DMS153 treated with DMSO at 0.1 percent for 48 hours (cell line): ENCODE measurements at regions not wholly inside any gene's neighbourhood (a gene's known extent, or its start where the extent isn't known, plus 50 kb on each side); places are given as distances from the start of the nearest gene placed in this dataset.

Source experiments
- DNase-seq: peaks from one replicate; lab custom pipeline; 2025; ENCODE audit not compliant: unreplicated experiment; lab: John Stamatoyannopoulos, UW

DNA sequence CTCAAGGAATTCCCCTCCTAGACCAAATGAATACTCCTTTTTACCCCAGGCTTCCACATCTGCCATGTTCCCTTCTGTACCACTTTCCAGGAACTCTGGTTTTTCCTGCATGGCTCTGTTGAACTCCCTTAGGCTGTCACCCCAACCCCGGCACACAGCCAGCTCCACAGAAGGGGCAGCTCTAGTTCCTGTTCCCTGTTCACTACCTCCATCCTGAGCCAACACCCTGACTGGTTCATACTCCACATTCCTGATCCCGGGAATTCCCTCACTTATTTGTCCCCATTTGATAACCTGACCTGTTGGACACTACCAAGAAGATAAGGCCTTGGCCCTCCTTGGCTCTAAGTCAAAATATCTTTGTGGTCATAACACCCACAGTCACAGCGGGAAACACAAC lies 280.9 kb upstream of the RAB6C start:
- no peak for DNase-seq

DNA sequence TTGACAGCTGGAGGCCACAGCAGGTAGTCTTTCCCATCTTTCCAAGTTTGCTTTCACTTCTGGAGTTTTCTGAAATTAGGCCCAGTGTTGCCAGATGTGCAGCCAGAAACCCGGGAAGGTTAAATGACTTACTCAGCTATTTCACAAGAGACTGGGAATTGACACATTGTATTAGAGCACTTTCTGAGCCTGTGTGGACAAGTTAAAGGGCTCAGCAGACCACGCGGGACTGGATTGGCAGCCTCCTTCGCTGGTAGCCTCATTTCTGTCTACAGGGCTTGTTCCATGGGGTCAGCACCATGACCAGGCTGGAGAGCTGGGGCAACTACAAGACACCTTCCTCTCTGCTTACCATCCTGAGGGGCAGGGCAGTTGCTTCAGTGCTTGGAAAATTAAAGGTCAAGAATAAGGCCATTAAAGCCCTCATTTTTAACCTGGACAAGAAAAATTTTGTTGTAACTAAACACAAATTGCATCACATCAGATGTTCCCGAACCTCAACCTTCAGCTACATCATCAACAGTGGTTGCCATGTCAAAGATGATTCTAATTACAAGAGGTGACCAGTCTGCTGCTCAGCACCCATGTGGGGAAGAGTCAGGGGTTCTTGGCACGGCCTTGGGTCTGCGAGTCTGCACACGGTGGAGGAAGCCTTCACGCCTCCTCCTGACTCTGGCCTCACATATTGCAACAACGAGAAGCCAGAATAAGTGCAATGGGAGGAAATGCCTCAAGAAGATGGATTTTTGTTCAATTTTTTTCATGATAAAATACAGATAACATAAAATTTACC lies 279.5 kb upstream of the RAB6C start:
- no peak for DNase-seq

DNA sequence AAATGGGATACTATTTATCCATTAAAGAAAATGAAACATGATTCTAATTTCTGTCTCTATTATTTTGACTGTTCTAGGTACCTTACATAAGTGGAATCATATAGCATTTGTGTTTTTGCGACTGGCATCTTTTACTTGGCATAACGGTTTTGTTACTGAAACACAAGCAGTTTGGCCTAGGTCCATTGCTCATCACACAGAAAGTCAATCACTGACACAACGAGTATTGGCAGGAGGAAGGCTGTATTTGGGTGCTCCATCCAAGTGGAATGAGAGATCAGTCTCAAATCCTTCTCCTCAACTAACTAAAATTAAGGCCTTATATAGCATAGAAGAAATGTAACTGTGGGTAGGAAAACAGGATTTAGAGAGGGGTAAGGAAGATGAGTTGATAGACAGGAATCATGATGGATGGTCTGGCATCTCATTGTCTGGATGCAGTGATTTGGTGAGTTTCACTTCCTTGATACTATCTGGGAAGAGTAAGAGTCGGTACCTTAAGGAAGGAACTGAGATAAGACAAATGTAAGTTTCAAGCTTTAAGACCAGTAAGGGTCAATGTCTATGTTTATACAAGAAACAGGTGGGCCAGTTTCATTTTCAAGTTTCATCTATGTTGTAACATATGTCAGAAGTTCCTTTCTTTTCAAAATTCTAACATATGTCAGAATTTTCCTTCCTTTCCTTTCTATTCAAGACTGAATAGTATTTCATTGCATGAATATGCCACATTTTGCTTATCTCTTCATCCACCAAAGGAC lies 276.9 kb upstream of the RAB6C start:
- no peak for DNase-seq

- DNase-seq: no peak
Measured at GRCh38 chr2:129705085-129705484, 274.4 kb upstream of the RAB6C start.

DNA sequence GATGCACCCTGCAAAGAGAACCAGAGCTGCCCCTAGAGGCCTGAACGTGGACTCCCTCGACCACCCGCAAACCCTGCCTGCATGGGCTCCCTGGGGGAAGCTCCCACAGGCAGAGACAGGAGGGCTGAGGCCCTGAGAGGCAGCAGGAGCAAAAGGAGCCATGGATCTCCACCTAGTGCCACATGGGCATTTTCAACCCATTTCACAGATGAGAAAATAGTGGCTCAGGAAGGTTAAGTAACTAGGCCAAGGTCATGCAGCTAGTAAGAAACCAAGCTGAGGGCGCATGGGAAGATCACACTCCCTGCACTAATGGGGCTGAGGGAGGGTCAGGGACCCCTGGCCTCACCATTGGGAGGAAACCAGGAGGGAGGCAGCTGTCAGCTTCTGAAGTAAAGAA lies 271.7 kb upstream of the RAB6C start:
- DNase-seq: no peak

GRCh38 chr2:129708221-129708967 lies 271.1 kb upstream of the RAB6C start:
- no peak for DNase-seq

DNA sequence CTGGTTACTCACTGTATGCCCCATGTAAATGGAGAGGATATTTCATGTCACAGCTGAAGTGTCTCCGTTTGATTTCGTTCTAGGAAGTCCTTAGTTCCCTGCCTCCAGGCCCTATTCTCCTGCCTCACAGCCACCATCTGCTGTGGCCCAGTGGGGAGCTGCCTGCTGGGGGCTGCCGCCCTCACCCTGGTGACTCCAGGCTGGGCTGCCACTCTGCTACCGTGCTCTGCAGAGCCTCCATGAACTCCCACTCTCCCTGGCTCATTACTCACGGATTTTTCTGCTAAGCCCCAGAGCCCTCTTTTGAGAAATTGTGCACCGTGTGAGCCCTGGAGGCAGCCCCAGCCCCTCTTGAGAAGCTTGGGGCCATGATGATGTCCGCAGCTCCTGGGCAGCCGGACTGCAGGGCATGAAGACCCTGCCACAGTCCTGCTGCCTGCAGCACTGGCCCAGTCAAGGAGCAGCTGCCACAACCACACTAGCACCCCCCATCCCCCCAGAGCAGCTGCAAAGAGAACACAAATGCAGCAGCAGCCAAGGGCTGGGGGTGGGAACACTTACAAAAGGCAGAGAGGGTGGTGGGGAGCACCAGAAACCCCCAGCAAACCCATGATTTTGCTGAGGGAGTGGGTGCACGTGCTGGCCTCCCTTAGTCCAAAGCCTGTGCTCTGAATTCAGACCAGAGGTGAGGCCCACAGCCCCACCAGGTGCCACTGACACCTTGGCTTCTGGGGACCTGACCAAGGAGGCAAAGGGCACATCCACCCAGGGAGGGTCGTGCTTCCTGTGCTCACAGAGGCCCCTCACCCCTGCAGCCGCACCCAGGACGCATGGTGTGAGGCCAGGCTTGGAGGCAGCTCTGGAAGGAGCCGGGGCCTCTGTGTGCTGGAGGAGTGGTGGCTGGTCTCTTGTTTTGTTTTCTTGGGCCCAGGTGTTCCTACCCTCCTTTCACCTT lies 270.2 kb upstream of the RAB6C start:
- no peak for DNase-seq

- DNase-seq: peak; percentile 33
Measured at GRCh38 chr2:129709956-129710598, 269.4 kb upstream of the RAB6C start.

- no peak for DNase-seq
Measured at GRCh38 chr2:129710670-129711495, 268.6 kb upstream of the RAB6C start.

DNA sequence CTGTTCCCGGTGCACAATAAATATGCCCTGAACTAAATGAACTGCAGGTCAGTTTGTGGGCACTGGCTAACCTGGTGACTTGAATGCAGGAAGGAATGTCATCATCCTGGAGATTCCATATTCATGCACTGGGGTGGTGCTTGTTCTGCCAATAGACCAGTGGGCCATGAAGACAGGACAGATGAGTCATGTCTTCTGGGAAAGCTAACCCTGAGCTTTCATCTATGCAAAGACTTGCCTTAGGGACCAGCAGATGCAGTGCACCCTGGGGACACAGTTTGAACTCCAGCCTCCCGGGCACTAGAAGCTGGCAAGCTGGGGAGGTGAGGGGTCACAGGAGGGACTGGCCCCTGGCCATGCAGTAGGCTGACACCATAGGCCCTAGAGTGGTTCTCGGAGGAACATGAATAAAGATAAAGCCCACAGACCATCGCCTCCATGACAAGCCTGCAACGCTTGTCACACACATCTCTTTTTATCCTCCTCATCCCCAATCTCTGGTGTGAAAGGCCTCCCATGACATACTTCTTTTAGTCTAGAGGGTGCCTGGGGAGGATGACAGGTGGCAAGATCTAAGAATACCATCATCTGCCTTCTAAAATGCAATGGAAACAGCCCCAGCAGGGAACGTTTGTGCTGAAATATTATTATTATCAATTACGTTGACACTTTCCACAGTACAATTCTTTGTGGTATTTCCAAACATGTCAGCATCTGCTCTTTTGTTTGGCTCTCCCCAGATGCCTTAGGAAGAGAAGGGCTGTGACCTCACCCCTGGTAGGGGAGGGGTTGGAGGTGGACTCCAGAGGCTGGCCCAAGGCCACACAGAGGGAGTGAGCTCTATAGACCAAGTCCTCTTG lies 267.4 kb upstream of the RAB6C start:
- DNase-seq: no peak

- DNase-seq: no peak
Measured at GRCh38 chr2:129712676-129712985, 266.8 kb upstream of the RAB6C start.

- no peak for DNase-seq
Measured at GRCh38 chr2:129713337-129713736, 266.1 kb upstream of the RAB6C start.

DNA sequence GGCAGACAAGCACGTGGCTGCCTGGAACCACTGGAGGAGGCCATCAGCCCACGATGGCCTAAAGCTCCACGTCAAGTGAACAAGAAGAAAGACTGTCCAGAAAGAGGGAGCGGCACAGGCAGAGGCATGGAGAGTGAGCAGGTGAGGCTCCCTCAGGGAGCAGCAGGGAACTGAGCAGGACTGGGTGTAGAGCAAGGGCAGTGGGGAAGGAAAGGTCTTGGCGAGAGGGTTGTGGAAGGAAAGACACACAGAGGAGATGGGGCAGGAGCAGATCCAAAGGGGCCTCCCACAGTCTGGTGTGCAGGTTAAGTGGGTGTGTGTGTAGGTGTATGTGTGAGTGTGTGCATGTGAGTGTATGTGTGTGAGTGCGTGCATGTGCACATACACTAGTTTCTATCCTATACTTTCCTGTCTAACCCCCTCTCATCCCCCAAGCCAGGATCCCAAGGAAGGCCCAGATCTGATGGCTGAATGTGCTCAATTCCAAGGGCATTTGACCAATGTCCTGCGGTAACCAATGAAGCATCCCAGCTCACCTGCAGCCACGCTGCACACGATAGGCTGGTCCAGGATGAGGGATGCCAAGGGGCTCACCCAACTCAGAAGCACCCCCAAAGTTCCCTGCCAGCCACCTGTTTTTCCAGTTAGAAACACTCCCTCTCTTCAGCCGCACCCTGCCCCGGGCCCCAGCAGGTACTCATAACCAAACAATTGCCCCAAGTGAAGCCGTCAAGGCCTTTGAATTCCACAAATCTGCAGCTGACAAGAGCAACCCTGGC lies 262.5 kb upstream of the RAB6C start:
- no peak for DNase-seq

GRCh38 chr2:129717560-129718130 lies 261.8 kb upstream of the RAB6C start:
- DNase-seq: no peak

GRCh38 chr2:129719335-129719734 lies 260.1 kb upstream of the RAB6C start:
- no peak for DNase-seq

DNA sequence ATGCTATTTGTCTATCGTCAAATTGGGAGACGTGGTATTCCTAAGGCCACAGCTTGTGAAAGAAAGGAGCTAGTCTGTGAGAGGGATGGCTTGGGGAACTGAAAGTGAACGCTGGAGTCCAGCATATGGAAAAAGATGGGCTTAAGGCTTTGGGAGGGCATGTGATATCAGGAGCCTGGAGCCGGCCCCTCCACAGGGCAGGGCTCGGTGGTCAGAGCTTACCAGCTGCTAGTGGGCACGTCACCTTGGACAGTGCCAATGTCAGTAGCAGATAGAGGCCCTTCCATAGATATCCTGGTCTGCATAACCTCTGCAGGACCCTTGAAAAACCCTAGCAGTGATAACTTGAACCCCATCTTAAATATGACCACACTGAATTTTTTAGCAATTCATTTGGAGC lies 259.1 kb upstream of the RAB6C start:
- DNase-seq: no peak

DNA sequence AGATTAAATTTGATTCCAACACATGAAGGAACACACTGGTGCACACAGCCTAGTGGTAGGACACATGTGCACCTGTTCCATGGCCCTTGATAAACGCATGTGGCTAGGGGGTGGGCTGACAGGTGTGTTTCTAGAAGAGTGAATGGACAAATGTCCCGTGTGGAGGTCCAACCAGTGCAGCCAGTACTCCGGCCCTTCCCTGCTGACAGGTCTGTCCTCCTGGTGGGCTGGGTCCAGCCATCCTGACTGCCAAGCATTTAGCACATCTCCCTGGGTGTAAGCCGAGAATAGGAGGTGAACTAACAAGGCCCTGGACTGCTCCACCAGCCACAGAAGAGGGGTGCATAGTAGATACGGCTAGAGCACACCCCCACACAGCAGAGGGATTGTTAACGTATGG lies 258.7 kb upstream of the RAB6C start:
- no peak for DNase-seq
